A673 (cell line): ENCODE measurements at regions not wholly inside any gene's neighbourhood (a gene's known extent, or its start where the extent isn't known, plus 50 kb on each side); places are given as distances from the start of the nearest gene placed in this dataset.

Experiments used
- EZH2 ChIP-seq: fragments of 200-600 bp; sonication (generic); IDR thresholded peaks from 2 replicates; pipeline ENCODE4 v1.6.1; 2017; ENCODE audit warnings: borderline replicate concordance, low read depth, mild to moderate bottlenecking, mixed read lengths, antibody characterized with exemption, low read length; ENCODE audit not compliant: poor library complexity, severe bottlenecking
- TF ChIP-seq, protein P1 (sequence below): fragments of 300-800, 200-600 bp; sonication (generic); conservative IDR thresholded peaks from 2 replicates; pipeline ENCODE4 v1.5.1; 2017; ENCODE audit warnings: low read depth, mild to moderate bottlenecking, antibody characterized with exemption, low read length, moderate library complexity, mixed read lengths

GRCh38 chr10:111150691-111151090 lies 73.9 kb downstream of the ADRA2A start:
- no peak for TF ChIP-seq EZH2
- TF ChIP-seq, protein P1, sequence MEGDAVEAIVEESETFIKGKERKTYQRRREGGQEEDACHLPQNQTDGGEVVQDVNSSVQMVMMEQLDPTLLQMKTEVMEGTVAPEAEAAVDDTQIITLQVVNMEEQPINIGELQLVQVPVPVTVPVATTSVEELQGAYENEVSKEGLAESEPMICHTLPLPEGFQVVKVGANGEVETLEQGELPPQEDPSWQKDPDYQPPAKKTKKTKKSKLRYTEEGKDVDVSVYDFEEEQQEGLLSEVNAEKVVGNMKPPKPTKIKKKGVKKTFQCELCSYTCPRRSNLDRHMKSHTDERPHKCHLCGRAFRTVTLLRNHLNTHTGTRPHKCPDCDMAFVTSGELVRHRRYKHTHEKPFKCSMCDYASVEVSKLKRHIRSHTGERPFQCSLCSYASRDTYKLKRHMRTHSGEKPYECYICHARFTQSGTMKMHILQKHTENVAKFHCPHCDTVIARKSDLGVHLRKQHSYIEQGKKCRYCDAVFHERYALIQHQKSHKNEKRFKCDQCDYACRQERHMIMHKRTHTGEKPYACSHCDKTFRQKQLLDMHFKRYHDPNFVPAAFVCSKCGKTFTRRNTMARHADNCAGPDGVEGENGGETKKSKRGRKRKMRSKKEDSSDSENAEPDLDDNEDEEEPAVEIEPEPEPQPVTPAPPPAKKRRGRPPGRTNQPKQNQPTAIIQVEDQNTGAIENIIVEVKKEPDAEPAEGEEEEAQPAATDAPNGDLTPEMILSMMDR = no peak
